Neural cell (in vitro differentiated cells): ENCODE measurements at regions not wholly inside any gene's neighbourhood (a gene's known extent, or its start where the extent isn't known, plus 50 kb on each side); places are given as distances from the start of the nearest gene placed in this dataset.

Experiments
- H2AFZ ChIP-seq: fragments of 200-600, 300-800 bp; sonication (generic), shearing (Covaris generic); 2 replicates; pipeline ENCODE4 v1.6.0; 2014; ENCODE audit warnings: low read depth, mild to moderate bottlenecking, antibody characterized with exemption, low read length, moderate library complexity
- H3F3A ChIP-seq: fragments of 200-600 bp; shearing (Covaris generic); 2 replicates; pipeline ENCODE4 v1.6.1; 2016; ENCODE audit warnings: mild to moderate bottlenecking, moderate library complexity, mixed read lengths, antibody characterized with exemption, low read length; ENCODE audit not compliant: insufficient read depth, poor library complexity, severe bottlenecking
- H3K27ac ChIP-seq: fragments of 200-600, 300-800 bp; sonication (generic), shearing (Covaris generic); 2 replicates; pipeline ENCODE4 v1.5.1; 2014; ENCODE audit warnings: mild to moderate bottlenecking, low read length, moderate library complexity
- H3K27me3 ChIP-seq: fragments of 300-800, 200-600 bp; sonication (generic), shearing (Covaris generic); 2 replicates; pipeline ENCODE4 v1.6.0; 2014; ENCODE audit warnings: mild to moderate bottlenecking, low read depth, low read length, moderate library complexity; ENCODE audit not compliant: insufficient read depth
- H3K36me3 ChIP-seq: fragments of 300-800, 200-600 bp; sonication (generic), shearing (Covaris generic); 2 replicates; pipeline ENCODE4 v1.5.1; 2014; ENCODE audit warnings: mild to moderate bottlenecking, antibody characterized with exemption, low read length, moderate library complexity; ENCODE audit not compliant: insufficient read depth
- H3K4me2 ChIP-seq: fragments of 300-800, 200-600 bp; sonication (generic), shearing (Covaris generic); 2 replicates; pipeline ENCODE4 v1.6.0; 2014; ENCODE audit warnings: mild to moderate bottlenecking, low read length
- H3K4me3 ChIP-seq: fragments of 300-800, 200-600 bp; sonication (generic), shearing (Covaris generic); 2 replicates; pipeline ENCODE4 v1.5.1; 2014; ENCODE audit warnings: mild to moderate bottlenecking, low read length, moderate library complexity
- H3K79me2 ChIP-seq: fragments of 200-600 bp; shearing (Covaris generic); replicated peaks from 2 replicates; pipeline ENCODE4 v1.6.0; 2014; ENCODE audit warnings: mild to moderate bottlenecking, low read length, moderate library complexity; ENCODE audit not compliant: insufficient read depth
- H3K9ac ChIP-seq: fragments of 300-800, 200-600 bp; sonication (generic), shearing (Covaris generic); 2 replicates; pipeline ENCODE4 v1.6.1; 2016; ENCODE audit warnings: mild to moderate bottlenecking, low read length, mixed read lengths
- H3K9me2 ChIP-seq: fragments of 200-600 bp; shearing (Covaris generic); 2 replicates; pipeline ENCODE4 v1.6.1; 2016; ENCODE audit warnings: mild to moderate bottlenecking, low read length, mixed read lengths; ENCODE audit not compliant: insufficient read depth
- H3K9me3 ChIP-seq: fragments of 200-600, 300-800 bp; sonication (generic), shearing (Covaris generic); 2 replicates; pipeline ENCODE4 v1.6.1; 2016; ENCODE audit warnings: mild to moderate bottlenecking, mixed run types, low read length, moderate library complexity, mixed read lengths
- H4K20me1 ChIP-seq: fragments of 200-600 bp; shearing (Covaris generic); 2 replicates; pipeline ENCODE4 v1.6.1; 2016; ENCODE audit warnings: mild to moderate bottlenecking, mixed run types; ENCODE audit not compliant: insufficient read depth
- CTCF ChIP-seq: fragments of 450-650 bp; IDR thresholded peaks from 2 replicates; pipeline ENCODE4 v1.5.1; 2014; ENCODE audit warnings: antibody characterized with exemption, mild to moderate bottlenecking, moderate library complexity; ENCODE audit not compliant: poor library complexity, severe bottlenecking
- EP300 ChIP-seq: fragments of 450-650 bp; conservative IDR thresholded peaks from 2 replicates; pipeline ENCODE4 v1.6.1; 2014; ENCODE audit warnings: antibody characterized with exemption, mild to moderate bottlenecking, moderate library complexity; ENCODE audit not compliant: poor library complexity, severe bottlenecking
- EZH2 ChIP-seq: fragments of 200-600, 300-800 bp; shearing (Covaris generic), sonication (generic); IDR thresholded peaks from 2 replicates; pipeline ENCODE4 v1.6.1; 2014; ENCODE audit warnings: antibody characterized with exemption, low read length, borderline replicate concordance, mild to moderate bottlenecking; ENCODE audit not compliant: insufficient read depth, poor library complexity, severe bottlenecking
- MXI1 ChIP-seq: fragments of 450-650 bp; conservative IDR thresholded peaks from 2 replicates; pipeline ENCODE4 v1.6.1; 2014; ENCODE audit warnings: antibody characterized with exemption, mild to moderate bottlenecking; ENCODE audit not compliant: poor library complexity, severe bottlenecking
- POLR2AphosphoS5 ChIP-seq: IDR thresholded peaks from 2 replicates; pipeline ENCODE4 v1.6.1; 2012
- RAD21 ChIP-seq: fragments of 450-650 bp; conservative IDR thresholded peaks from 2 replicates; pipeline ENCODE4 v1.6.1; 2014; ENCODE audit warnings: antibody characterized with exemption, mild to moderate bottlenecking, moderate library complexity
- REST ChIP-seq: IDR thresholded peaks from 2 replicates; pipeline ENCODE4 v1.6.1; 2012; ENCODE audit warnings: borderline replicate concordance
- SMC3 ChIP-seq: fragments of 450-650 bp; conservative IDR thresholded peaks from 2 replicates; pipeline ENCODE4 v1.6.1; 2014; ENCODE audit warnings: antibody characterized with exemption, mild to moderate bottlenecking, moderate library complexity; ENCODE audit not compliant: poor library complexity
- TAF1 ChIP-seq: IDR thresholded peaks from 2 replicates; pipeline ENCODE4 v1.6.1; 2012; ENCODE audit warnings: low read depth

GRCh38 chr6:147621263-147621662 is 112.8 kb downstream of the SAMD5 start:
- no peaks in the 10 kb centered on the region for H3K36me3 ChIP-seq
- no peaks in the 10 kb centered on the region for H4K20me1 ChIP-seq
- no peak overlapping the region for H3K4me2 ChIP-seq
- H3K79me2 ChIP-seq: no peaks in the 10 kb centered on the region
- H3K9me3 ChIP-seq: no peaks in the 10 kb centered on the region
- H3K27me3 ChIP-seq: no peaks in the 10 kb centered on the region
- H2AFZ ChIP-seq: no peak overlapping the region
- H3F3A ChIP-seq: no peaks in the 10 kb centered on the region
- no peak overlapping the region for H3K27ac ChIP-seq
- no peak overlapping the region for H3K9ac ChIP-seq
- no peak overlapping the region for H3K4me3 ChIP-seq
- TF ChIP-seq MXI1 (no peak), EZH2 (no peak), RAD21 (no peak), REST (no peak), CTCF (no peak), EP300 (no peak), SMC3 (no peak), POLR2AphosphoS5 (no peak), TAF1 (no peak)
- no peaks in the 10 kb centered on the region for H3K9me2 ChIP-seq

- no peaks in the 10 kb centered on the region for H3K27me3 ChIP-seq
- no peak overlapping the region for H3K4me3 ChIP-seq
- no peak overlapping the region for H3K27ac ChIP-seq
- H3K9ac ChIP-seq: no peak overlapping the region
- H3K36me3 ChIP-seq: no peaks in the 10 kb centered on the region
- H3K9me3 ChIP-seq: no peaks in the 10 kb centered on the region
- no peak overlapping the region for H3K4me2 ChIP-seq
- no peaks in the 10 kb centered on the region for H3F3A ChIP-seq
- no peak for TF ChIP-seq EZH2
- no peaks in the 10 kb centered on the region for H4K20me1 ChIP-seq
- H3K9me2 ChIP-seq: no peaks in the 10 kb centered on the region
- H3K79me2 ChIP-seq: no peaks in the 10 kb centered on the region
- H2AFZ ChIP-seq: no peak overlapping the region
Observed at GRCh38 chr6:147621961-147622360, 113.5 kb downstream of the SAMD5 start.

- Histone ChIP-seq H2AFZ (no peak overlapping the region), H4K20me1 (no peaks in the 10 kb centered on the region), H3K4me3 (no peak overlapping the region), H3K9me2 (no peaks in the 10 kb centered on the region), H3K36me3 (no peaks in the 10 kb centered on the region), H3K79me2 (no peaks in the 10 kb centered on the region), H3K9me3 (no peaks in the 10 kb centered on the region), H3K4me2 (no peak overlapping the region), H3K9ac (no peak overlapping the region), H3F3A (no peaks in the 10 kb centered on the region), H3K27me3 (no peaks in the 10 kb centered on the region), H3K27ac (no peak overlapping the region)
- TF ChIP-seq EZH2 (no peak), MXI1 (no peak), POLR2AphosphoS5 (no peak), CTCF (no peak), EP300 (no peak), SMC3 (no peak), RAD21 (no peak), REST (no peak), TAF1 (no peak)
Observed at GRCh38 chr6:147624946-147625515, 116.5 kb downstream of the SAMD5 start.
